ENCODE measurements at regions not wholly inside any gene's neighbourhood (a gene's known extent, or its start where the extent isn't known, plus 50 kb on each side); places are given as distances from the start of the nearest gene placed in this dataset.

GRCh38 chr3:103056542-103056941, 621.7 kb downstream of the ZPLD1 start:
- TF ChIP-seq CSRNP3 (CRISPR knock-in tag; IDR thresholded peaks at IDR 0.05) (no peak), BACH2 (CRISPR knock-in tag; IDR thresholded peaks at IDR 0.05; ENCODE audit: borderline replicate concordance) (no peak), PPARA (CRISPR knock-in tag; IDR thresholded peaks at IDR 0.05; ENCODE audit: borderline replicate concordance) (no peak), ZFP30 (CRISPR knock-in tag; IDR thresholded peaks at IDR 0.05) (no peak), TCF4 (CRISPR knock-in tag; IDR thresholded peaks at IDR 0.05; ENCODE audit: borderline replicate concordance) (peak; percentile 16; the same call in 1 of the 2 replicates)
- no peak for ATAC-seq

- ATAC-seq = peak; percentile 48; the same call in 1 of the 3 replicates
- TF ChIP-seq ISL1 (CRISPR knock-in tag; IDR thresholded peaks at IDR 0.05) (no peak), BACH2 (CRISPR knock-in tag; IDR thresholded peaks at IDR 0.05; ENCODE audit: borderline replicate concordance) (no peak), PATZ1 (CRISPR knock-in tag; IDR thresholded peaks at IDR 0.05; ENCODE audit: borderline replicate concordance) (no peak), CSRNP3 (CRISPR knock-in tag; IDR thresholded peaks at IDR 0.05) (no peak), ZNF8 (CRISPR knock-in tag; IDR thresholded peaks at IDR 0.05) (no peak), POU6F1 (CRISPR knock-in tag; IDR thresholded peaks at IDR 0.05; ENCODE audit: borderline replicate concordance, low read depth) (no peak), TCF4 (CRISPR knock-in tag; IDR thresholded peaks at IDR 0.05; ENCODE audit: borderline replicate concordance) (no peak), ZNF565 (CRISPR knock-in tag; conservative IDR thresholded peaks at IDR 0.05; ENCODE audit: low read depth) (no peak), GLIS3 (CRISPR knock-in tag; IDR thresholded peaks at IDR 0.05) (no peak), ZC3H10 (CRISPR knock-in tag; IDR thresholded peaks at IDR 0.05) (no peak), ZNF70 (CRISPR knock-in tag; IDR thresholded peaks at IDR 0.05) (no peak), RARB (CRISPR knock-in tag; IDR thresholded peaks at IDR 0.05) (no peak), TOX (CRISPR knock-in tag; IDR thresholded peaks at IDR 0.05; ENCODE audit: borderline replicate concordance) (no peak), ZFP30 (CRISPR knock-in tag; IDR thresholded peaks at IDR 0.05) (no peak)
These were observed 622.2 kb downstream of the ZPLD1 start for GRCh38 chr3:103057003-103057402.

GRCh38 chr3:103057487-103057886, 622.7 kb downstream of the ZPLD1 start:
- no peak for ATAC-seq
- TF ChIP-seq ARNTL (CRISPR knock-in tag; IDR thresholded peaks at IDR 0.05; ENCODE audit: borderline replicate concordance, low read depth) (no peak), ZFP3 (CRISPR knock-in tag; IDR thresholded peaks at IDR 0.05) (no peak), BACH2 (CRISPR knock-in tag; IDR thresholded peaks at IDR 0.05; ENCODE audit: borderline replicate concordance) (no peak), CREB5 (CRISPR knock-in tag; IDR thresholded peaks at IDR 0.05; ENCODE audit: low read depth) (no peak), TCF4 (CRISPR knock-in tag; IDR thresholded peaks at IDR 0.05; ENCODE audit: borderline replicate concordance) (no peak), ESRRG (CRISPR knock-in tag; IDR thresholded peaks at IDR 0.05) (no peak), CSDC2 (CRISPR knock-in tag; IDR thresholded peaks at IDR 0.05) (no peak), ZNF565 (CRISPR knock-in tag; conservative IDR thresholded peaks at IDR 0.05; ENCODE audit: low read depth) (no peak), SNAI2 (CRISPR knock-in tag; IDR thresholded peaks at IDR 0.05) (no peak), TOX (CRISPR knock-in tag; IDR thresholded peaks at IDR 0.05; ENCODE audit: borderline replicate concordance) (no peak), RARB (CRISPR knock-in tag; IDR thresholded peaks at IDR 0.05) (no peak), ISL1 (CRISPR knock-in tag; IDR thresholded peaks at IDR 0.05) (no peak), GLIS3 (CRISPR knock-in tag; IDR thresholded peaks at IDR 0.05) (no peak), OSR1 (CRISPR knock-in tag; IDR thresholded peaks at IDR 0.05) (no peak), POU6F1 (CRISPR knock-in tag; IDR thresholded peaks at IDR 0.05; ENCODE audit: borderline replicate concordance, low read depth) (no peak), PATZ1 (CRISPR knock-in tag; IDR thresholded peaks at IDR 0.05; ENCODE audit: borderline replicate concordance) (no peak), ZFP30 (CRISPR knock-in tag; IDR thresholded peaks at IDR 0.05) (no peak), CSRNP3 (CRISPR knock-in tag; IDR thresholded peaks at IDR 0.05) (no peak), ZC3H10 (CRISPR knock-in tag; IDR thresholded peaks at IDR 0.05) (no peak)
